Mesenchymal stem cell (in vitro differentiated cells and primary cell): ENCODE measurements at regions not wholly inside any gene's neighbourhood (a gene's known extent, or its start where the extent isn't known, plus 50 kb on each side); places are given as distances from the start of the nearest gene placed in this dataset.
A peak's percentile ranks its signal among the peaks of the same experiment; 100 is the strongest.

Source experiments
- DNase-seq: peaks from one replicate; pipeline ENCODE4 v3.0.0-alpha.2; 2013
- H2AFZ ChIP-seq: one replicate; pipeline ENCODE4 v1.6.1; 2013; ENCODE audit warnings: low read depth, mild to moderate bottlenecking, control low read depth, inconsistent platforms, low read length, moderate library complexity
- H2AK5ac ChIP-seq: 2 replicates; pipeline ENCODE4 v1.6.1; 2013; ENCODE audit warnings: low read length, moderate library complexity, mild to moderate bottlenecking, inconsistent platforms; ENCODE audit not compliant: severe bottlenecking
- H2BK120ac ChIP-seq: one replicate; pipeline ENCODE4 v1.6.1; 2013; ENCODE audit warnings: low read depth, mild to moderate bottlenecking, inconsistent platforms, low read length, moderate library complexity
- H2BK12ac ChIP-seq, 2 experiments: one replicate each; pipeline ENCODE4 v1.6.1; 2013; ENCODE audit warnings: inconsistent platforms in 2 of 2, low read length in 2 of 2, mild to moderate bottlenecking in 2 of 2, moderate library complexity in 2 of 2, control low read depth in 1 of 2
- H2BK15ac ChIP-seq: one replicate; pipeline ENCODE4 v1.6.1; 2013; ENCODE audit warnings: mild to moderate bottlenecking, low read depth, inconsistent platforms; ENCODE audit not compliant: poor library complexity, severe bottlenecking
- H2BK5ac ChIP-seq: 2 replicates; pipeline ENCODE4 v1.6.1; 2013; ENCODE audit warnings: low read depth, mild to moderate bottlenecking, low read length, control low read depth, inconsistent platforms; ENCODE audit not compliant: poor library complexity, severe bottlenecking
- H3K14ac ChIP-seq, 2 experiments: one replicate each; pipeline ENCODE4 v1.6.1; 2013; ENCODE audit warnings: inconsistent platforms in 2 of 2, low read length in 2 of 2, control low read depth in 1 of 2, mild to moderate bottlenecking in 1 of 2, moderate library complexity in 1 of 2
- H3K18ac ChIP-seq, 2 experiments: one replicate each; pipeline ENCODE4 v1.6.1; 2013; ENCODE audit warnings: inconsistent platforms in 2 of 2, low read length in 2 of 2, control low read depth in 1 of 2, low read depth in 1 of 2, mild to moderate bottlenecking in 1 of 2
- H3K23ac ChIP-seq, 2 experiments: one replicate each; pipeline ENCODE4 v1.6.1; 2013; ENCODE audit warnings: inconsistent platforms in 2 of 2, low read length in 2 of 2, mild to moderate bottlenecking in 2 of 2, moderate library complexity in 2 of 2, control low read depth in 1 of 2
- H3K27ac ChIP-seq: 2 replicates; pipeline ENCODE4 v1.5.1; 2013; ENCODE audit warnings: mild to moderate bottlenecking, moderate library complexity, low read length, control low read depth, inconsistent platforms; ENCODE audit not compliant: poor library complexity, severe bottlenecking
- H3K27me3 ChIP-seq, 2 experiments: 2 replicates each; pipeline versions ENCODE4 v1.6.1 to v1.7.0; 2013; ENCODE audit warnings: low read length in 2 of 2, mild to moderate bottlenecking in 2 of 2, moderate library complexity in 2 of 2, control low read depth in 1 of 2, inconsistent platforms in 1 of 2; ENCODE audit not compliant: control insufficient read depth in 1 of 2, insufficient read depth in 1 of 2
- H3K36me3 ChIP-seq, 2 experiments: 2 replicates each; pipeline versions ENCODE4 v1.6.1 to v1.7.0; 2013; ENCODE audit warnings: low read length in 2 of 2, control low read depth in 1 of 2, inconsistent platforms in 1 of 2, low read depth in 1 of 2, mild to moderate bottlenecking in 1 of 2; ENCODE audit not compliant: insufficient read depth in 2 of 2, control insufficient read depth in 1 of 2
- H3K4ac ChIP-seq, 2 experiments: one replicate each; pipeline ENCODE4 v1.6.1; 2013; ENCODE audit warnings: inconsistent platforms in 2 of 2, low read length in 2 of 2, mild to moderate bottlenecking in 2 of 2, moderate library complexity in 2 of 2, control low read depth in 1 of 2, low read depth in 1 of 2
- H3K4me1 ChIP-seq: 2 replicates; pipeline ENCODE4 v1.6.1; 2013; ENCODE audit warnings: low read depth, low read length, control low read depth; ENCODE audit not compliant: control insufficient read depth, insufficient read depth
- H3K4me2 ChIP-seq: 2 replicates; pipeline ENCODE4 v1.6.1; 2013; ENCODE audit warnings: low read length, mild to moderate bottlenecking, inconsistent platforms; ENCODE audit not compliant: poor library complexity, severe bottlenecking
- H3K4me3 ChIP-seq, 2 experiments: 2 replicates each; pipeline versions ENCODE4 v1.5.1 to v1.7.0; 2013; ENCODE audit warnings: low read length in 2 of 2, mild to moderate bottlenecking in 2 of 2, control low read depth in 1 of 2, low read depth in 1 of 2; ENCODE audit not compliant: insufficient read depth in 1 of 2
- H3K79me1 ChIP-seq: replicated peaks from 2 replicates; pipeline ENCODE4 v1.6.1; 2013; ENCODE audit warnings: mild to moderate bottlenecking, control low read depth, low read length, inconsistent platforms; ENCODE audit not compliant: poor library complexity, severe bottlenecking
- H3K9ac ChIP-seq: 2 replicates; pipeline ENCODE4 v1.7.0; 2013; ENCODE audit warnings: mild to moderate bottlenecking, low read length, moderate library complexity
- H3K9me3 ChIP-seq: 2 replicates; pipeline ENCODE4 v1.7.0; 2013; ENCODE audit warnings: mild to moderate bottlenecking, low read length; ENCODE audit not compliant: control insufficient read depth
- H4K8ac ChIP-seq: one replicate; pipeline ENCODE4 v1.6.1; 2013; ENCODE audit warnings: inconsistent platforms, mild to moderate bottlenecking, low read length, moderate library complexity
- H4K91ac ChIP-seq: one replicate; pipeline ENCODE4 v1.6.1; 2013; ENCODE audit warnings: mild to moderate bottlenecking, low read length, inconsistent platforms
- WGBS: methylation state at CpG from one replicate; pipeline ENCODE4 v1.1.7; 2013; ENCODE audit warnings: mixed read lengths; 5-methylcytosine and 5-hydroxymethylcytosine counted together

GRCh38 chr3:72658466-72659100 lies 189.7 kb downstream of the SHQ1 start:
- H4K8ac ChIP-seq: no peak overlapping the region
- no peak overlapping the region for H3K4me2 ChIP-seq
- H3K4me3 ChIP-seq: no peak overlapping the region
- no peaks in the 10 kb centered on the region for H3K9me3 ChIP-seq
- 99% methylated on average over 3 of the region's 6 CpGs for WGBS
- no peak overlapping the region for H3K18ac ChIP-seq
- H3K4ac ChIP-seq: no peak overlapping the region
- H3K79me1 ChIP-seq: no peaks in the 10 kb centered on the region
- no peak overlapping the region for H2AK5ac ChIP-seq
- no peak overlapping the region for H3K23ac ChIP-seq
- H3K4me1 ChIP-seq: peaks cover 1% of the 10 kb centered on the region
- H2BK5ac ChIP-seq: no peak overlapping the region
- H2BK15ac ChIP-seq: no peak overlapping the region
- H3K27ac ChIP-seq: no peak overlapping the region
- H3K36me3 ChIP-seq: no peaks in the 10 kb centered on the region
- no peak for DNase-seq
- no peak overlapping the region for H3K9ac ChIP-seq
- no peak overlapping the region for H3K14ac ChIP-seq
- no peak overlapping the region for H2BK12ac ChIP-seq
- no peak overlapping the region for H2BK120ac ChIP-seq
- H3K27me3 ChIP-seq: peaks cover 21 to 33% of the 10 kb centered on the region in 2 experiments
- no peak overlapping the region for H2AFZ ChIP-seq
- H4K91ac ChIP-seq: no peak overlapping the region

- H3K4ac ChIP-seq: no peak overlapping the region
- peaks cover 1% of the 10 kb centered on the region for H3K4me1 ChIP-seq
- H3K18ac ChIP-seq: no peak overlapping the region
- no peak overlapping the region for H2BK120ac ChIP-seq
- no peak overlapping the region for H4K91ac ChIP-seq
- no peak for DNase-seq
- H3K36me3 ChIP-seq: no peaks in the 10 kb centered on the region
- H4K8ac ChIP-seq: no peak overlapping the region
- no peaks in the 10 kb centered on the region for H3K79me1 ChIP-seq
- H3K27me3 ChIP-seq: peaks cover 24 to 42% of the 10 kb centered on the region in 2 experiments
- no peaks in the 10 kb centered on the region for H3K9me3 ChIP-seq
- H3K4me2 ChIP-seq: no peak overlapping the region
- H2BK12ac ChIP-seq: no peak overlapping the region
- no peak overlapping the region for H2AK5ac ChIP-seq
- H3K4me3 ChIP-seq: no peak overlapping the region
- H3K23ac ChIP-seq: no peak overlapping the region
- no peak overlapping the region for H2BK5ac ChIP-seq
- H2BK15ac ChIP-seq: no peak overlapping the region
- no peak overlapping the region for H3K9ac ChIP-seq
- H2AFZ ChIP-seq: no peak overlapping the region
- 87% methylated on average over 3 of the region's 4 CpGs for WGBS
- no peak overlapping the region for H3K14ac ChIP-seq
- H3K27ac ChIP-seq: no peak overlapping the region
Observed at GRCh38 chr3:72657666-72658065, 190.6 kb downstream of the SHQ1 start.

GRCh38 chr3:72655723-72656122 lies 192.5 kb downstream of the SHQ1 start:
- no peak overlapping the region for H2AFZ ChIP-seq

GRCh38 chr3:72655131-72655551 lies 193.1 kb downstream of the SHQ1 start:
- no peak overlapping the region for H4K91ac ChIP-seq
- H3K9ac ChIP-seq: peak overlapping the region; percentile 12
- H2BK12ac ChIP-seq: no peak overlapping the region
- H2BK15ac ChIP-seq: no peak overlapping the region
- no peak overlapping the region for H2BK120ac ChIP-seq
- H2AK5ac ChIP-seq: no peak overlapping the region
- H3K79me1 ChIP-seq: no peaks in the 10 kb centered on the region
- H3K36me3 ChIP-seq: no peaks in the 10 kb centered on the region
- DNase-seq: no peak
- H3K4me2 ChIP-seq: no peak overlapping the region
- peaks cover 37 to 52% of the 10 kb centered on the region in 2 experiments for H3K27me3 ChIP-seq
- no peak overlapping the region for H2AFZ ChIP-seq
- no peak overlapping the region for H3K14ac ChIP-seq
- H2BK5ac ChIP-seq: no peak overlapping the region
- H3K4me3 ChIP-seq: peak overlapping the region in 1 of 2 experiments; percentile 64
- H3K9me3 ChIP-seq: peaks cover 3% of the 10 kb centered on the region
- no peak overlapping the region for H3K18ac ChIP-seq
- no peak overlapping the region for H3K27ac ChIP-seq
- H3K23ac ChIP-seq: no peak overlapping the region
- WGBS: 34% methylated on average over 24 of the region's 26 CpGs
- H3K4me1 ChIP-seq: peaks cover 1% of the 10 kb centered on the region
- no peak overlapping the region for H3K4ac ChIP-seq
- H4K8ac ChIP-seq: no peak overlapping the region

More at GRCh38 chr3:72655723-72656122, 192.5 kb downstream of the SHQ1 start:
- peak overlapping the region in 1 of 2 experiments; percentile 64 for H3K4me3 ChIP-seq
- no peak overlapping the region for H3K9ac ChIP-seq
- peaks cover 33 to 52% of the 10 kb centered on the region in 2 experiments for H3K27me3 ChIP-seq
- no peak overlapping the region for H2BK12ac ChIP-seq
- H2BK120ac ChIP-seq: no peak overlapping the region
- no peak for DNase-seq
- H2BK15ac ChIP-seq: no peak overlapping the region
- H4K8ac ChIP-seq: no peak overlapping the region
- no peak overlapping the region for H2BK5ac ChIP-seq
- H3K9me3 ChIP-seq: peaks cover 3% of the 10 kb centered on the region
- H3K18ac ChIP-seq: no peak overlapping the region
- H3K36me3 ChIP-seq: no peaks in the 10 kb centered on the region
- H3K27ac ChIP-seq: no peak overlapping the region
- H3K4me1 ChIP-seq: peaks cover 1% of the 10 kb centered on the region
- H4K91ac ChIP-seq: no peak overlapping the region
- 81% methylated on average over 6 of the region's 6 CpGs for WGBS
- no peak overlapping the region for H3K23ac ChIP-seq
- H3K79me1 ChIP-seq: no peaks in the 10 kb centered on the region
- no peak overlapping the region for H2AK5ac ChIP-seq
- H3K4ac ChIP-seq: no peak overlapping the region
- no peak overlapping the region for H3K4me2 ChIP-seq
- no peak overlapping the region for H3K14ac ChIP-seq
